GM23338 (cell line): ENCODE measurements at regions not wholly inside any gene's neighbourhood (a gene's known extent, or its start where the extent isn't known, plus 50 kb on each side); places are given as distances from the start of the nearest gene placed in this dataset.

ENCODE experiments used
- CREB1 ChIP-seq: fragments of 250-450 bp; sonication (Bioruptor Pico); IDR thresholded peaks from 2 replicates; pipeline ENCODE4 v1.5.0; 2020; ENCODE audit warnings: low read depth, mild to moderate bottlenecking, moderate library complexity
- CTCF ChIP-seq, 2 experiments: fragments of 200-600 bp in 1 of 2; sonication (generic) in 1 of 2; conservative IDR thresholded peaks; 2 replicates each; pipeline versions ENCODE4 v1.5.1 to v1.6.1; 2016 to 2017; ENCODE audit warnings: antibody characterized with exemption in 2 of 2, low read depth in 2 of 2, mild to moderate bottlenecking in 2 of 2, moderate library complexity in 1 of 2
- EZH2 ChIP-seq: fragments of 200-600 bp; sonication (generic); IDR thresholded peaks from one replicate; pipeline ENCODE4 v1.8.0; 2017; ENCODE audit warnings: antibody characterized with exemption, mild to moderate bottlenecking, low read depth; ENCODE audit not compliant: unreplicated experiment
- JUNB ChIP-seq: IDR thresholded peaks from one replicate; pipeline ENCODE4 v1.6.1; 2016; ENCODE audit warnings: antibody characterized with exemption; ENCODE audit not compliant: unreplicated experiment
- POLR2AphosphoS5 ChIP-seq: IDR thresholded peaks from 2 replicates; pipeline ENCODE4 v1.6.1; 2016; ENCODE audit warnings: antibody characterized with exemption, low read depth
- REST ChIP-seq: IDR thresholded peaks from one replicate; pipeline ENCODE4 v1.6.1; 2018; ENCODE audit warnings: antibody characterized with exemption; ENCODE audit not compliant: unreplicated experiment
- STAT1 ChIP-seq: IDR thresholded peaks from one replicate; pipeline ENCODE4 v1.6.1; 2016; ENCODE audit warnings: antibody characterized with exemption; ENCODE audit not compliant: unreplicated experiment

- TF ChIP-seq CTCF (conservative IDR thresholded peaks at IDR 0.05; ENCODE audit: low read depth in 2 of 2) (no peak), REST (no peak), CREB1 (CRISPR knock-in tag) (no peak), POLR2AphosphoS5 (no peak), JUNB (no peak), EZH2 (no peak), STAT1 (no peak)
Measured at GRCh38 chr2:23238011-23238657, 146.8 kb upstream of the KLHL29 start.
